SK-N-SH treated with all-trans-retinoic acid at 6 μM for 48 hours (cell line): ENCODE measurements at regions not wholly inside any gene's neighbourhood (a gene's known extent, or its start where the extent isn't known, plus 50 kb on each side); places are given as distances from the start of the nearest gene placed in this dataset.

Experiments used
- ATAC-seq: fragments of 200-7000 bp; cut with Tn5 transposase; 3 replicates; pipeline ENCODE4 v1.9.1; 2020; ENCODE audit warnings: mild to moderate bottlenecking, moderate library complexity
- ARNTL ChIP-seq: fragments of 450-650 bp; formaldehyde crosslinking; IDR thresholded peaks from 2 replicates; pipeline ENCODE4 v1.5.0; 2020; ENCODE audit warnings: low read depth, mild to moderate bottlenecking, moderate library complexity, borderline replicate concordance
- BACH2 ChIP-seq: fragments of 250-450 bp; sonication (Bioruptor Pico); IDR thresholded peaks from 2 replicates; pipeline ENCODE4 v1.9.0; 2021; ENCODE audit warnings: mild to moderate bottlenecking, borderline replicate concordance
- CREB5 ChIP-seq: fragments of 250-450 bp; sonication (Bioruptor Pico); IDR thresholded peaks from 2 replicates; pipeline ENCODE4 v1.5.1; 2020; ENCODE audit warnings: low read depth, mild to moderate bottlenecking, moderate library complexity
- CSDC2 ChIP-seq: fragments of 250-450 bp; sonication (Bioruptor Pico); IDR thresholded peaks from 2 replicates; pipeline ENCODE4 v1.5.0; 2020; ENCODE audit warnings: mild to moderate bottlenecking, moderate library complexity
- CSRNP3 ChIP-seq: fragments of 250-450 bp; sonication (Bioruptor Pico); IDR thresholded peaks from 2 replicates; pipeline ENCODE4 v1.5.1; 2021; ENCODE audit warnings: mild to moderate bottlenecking, moderate library complexity
- ESRRG ChIP-seq: fragments of 250-450 bp; sonication (Bioruptor Pico); IDR thresholded peaks from 2 replicates; pipeline ENCODE4 v1.6.1; 2021; ENCODE audit warnings: mild to moderate bottlenecking
- GLIS3 ChIP-seq: fragments of 250-450 bp; sonication (Bioruptor Pico); IDR thresholded peaks from 2 replicates; pipeline ENCODE4 v1.5.0; 2020; ENCODE audit warnings: mild to moderate bottlenecking, moderate library complexity
- ISL1 ChIP-seq: fragments of 250-450 bp; sonication (Bioruptor Pico); IDR thresholded peaks from 2 replicates; pipeline ENCODE4 v2.1.2; 2022; ENCODE audit warnings: mild to moderate bottlenecking, moderate library complexity
- OSR1 ChIP-seq: fragments of 250-450 bp; sonication (Bioruptor Pico); IDR thresholded peaks from 2 replicates; pipeline ENCODE4 v1.8.0; 2022; ENCODE audit warnings: moderate library complexity, mild to moderate bottlenecking, inconsistent platforms
- PATZ1 ChIP-seq: fragments of 250-450 bp; sonication (Bioruptor Pico); IDR thresholded peaks from 2 replicates; pipeline ENCODE4 v1.8.0; 2020; ENCODE audit warnings: mild to moderate bottlenecking, moderate library complexity, borderline replicate concordance
- POU6F1 ChIP-seq: fragments of 250-450 bp; sonication (Bioruptor Pico); IDR thresholded peaks from 2 replicates; pipeline ENCODE4 v1.8.0; 2021; ENCODE audit warnings: low read depth, mild to moderate bottlenecking, moderate library complexity, borderline replicate concordance
- RARB ChIP-seq: fragments of 250-450 bp; sonication (Bioruptor Pico); IDR thresholded peaks from 2 replicates; pipeline ENCODE4 v1.8.0; 2021; ENCODE audit warnings: mild to moderate bottlenecking, moderate library complexity
- SNAI2 ChIP-seq: fragments of 250-450 bp; sonication (Bioruptor Pico); IDR thresholded peaks from 2 replicates; pipeline ENCODE4 v1.5.0; 2020; ENCODE audit warnings: mild to moderate bottlenecking, moderate library complexity
- TCF4 ChIP-seq: fragments of 250-450 bp; sonication (Bioruptor Pico); IDR thresholded peaks from 2 replicates; pipeline ENCODE4 v1.8.0; 2021; ENCODE audit warnings: mild to moderate bottlenecking, moderate library complexity, borderline replicate concordance
- TOX ChIP-seq: fragments of 250-450 bp; sonication (Bioruptor Pico); IDR thresholded peaks from 2 replicates; pipeline ENCODE4 v1.8.0; 2021; ENCODE audit warnings: mild to moderate bottlenecking, moderate library complexity, borderline replicate concordance
- TSHZ2 ChIP-seq: fragments of 250-450 bp; sonication (Bioruptor Pico); IDR thresholded peaks from 2 replicates; pipeline ENCODE4 v1.5.0; 2020; ENCODE audit warnings: mild to moderate bottlenecking, moderate library complexity
- ZC3H10 ChIP-seq: fragments of 250-450 bp; sonication (Bioruptor Pico); IDR thresholded peaks from 2 replicates; pipeline ENCODE4 v1.5.1; 2021; ENCODE audit warnings: mild to moderate bottlenecking, moderate library complexity
- ZFP3 ChIP-seq: fragments of 250-450 bp; sonication (Bioruptor Pico); IDR thresholded peaks from 2 replicates; pipeline ENCODE4 v1.5.0; 2020; ENCODE audit warnings: mild to moderate bottlenecking, moderate library complexity
- ZFP30 ChIP-seq: fragments of 450-650 bp; formaldehyde crosslinking; IDR thresholded peaks from 2 replicates; pipeline ENCODE4 v1.5.0; 2022; ENCODE audit warnings: mild to moderate bottlenecking, moderate library complexity
- ZNF565 ChIP-seq: fragments of 450-650 bp; formaldehyde crosslinking; conservative IDR thresholded peaks from 2 replicates; pipeline ENCODE4 v1.5.0; 2020; ENCODE audit warnings: low read depth, mild to moderate bottlenecking, moderate library complexity
- ZNF70 ChIP-seq: fragments of 450-650 bp; formaldehyde crosslinking; IDR thresholded peaks from 2 replicates; pipeline ENCODE4 v1.5.0; 2020; ENCODE audit warnings: mild to moderate bottlenecking, moderate library complexity
- ZNF8 ChIP-seq: fragments of 450-650 bp; formaldehyde crosslinking; IDR thresholded peaks from 2 replicates; pipeline ENCODE4 v1.5.0; 2020; ENCODE audit warnings: mild to moderate bottlenecking, moderate library complexity

GRCh38 chr9:12170456-12170855, 522.7 kb upstream of the TYRP1 start:
- ATAC-seq: no peak
- TF ChIP-seq BACH2 (CRISPR knock-in tag) (no peak), ZFP3 (CRISPR knock-in tag) (no peak), RARB (no peak), GLIS3 (no peak), TCF4 (CRISPR knock-in tag) (no peak), TOX (no peak), ZNF70 (CRISPR knock-in tag) (no peak), OSR1 (CRISPR knock-in tag) (no peak), PATZ1 (CRISPR knock-in tag) (no peak), ZFP30 (CRISPR knock-in tag) (no peak), ESRRG (CRISPR knock-in tag) (no peak), ARNTL (no peak), ZNF8 (no peak), CSRNP3 (CRISPR knock-in tag) (no peak)

- TF ChIP-seq TCF4 (CRISPR knock-in tag): no peak
- no peak for TF ChIP-seq ZFP30 (CRISPR knock-in tag)
- no peak for TF ChIP-seq ISL1 (CRISPR knock-in tag)
- no peak for TF ChIP-seq ZC3H10 (CRISPR knock-in tag)
- no peak for TF ChIP-seq TSHZ2 (CRISPR knock-in tag)
- TF ChIP-seq POU6F1 (CRISPR knock-in tag): no peak
- no peak for TF ChIP-seq ARNTL
- TF ChIP-seq PATZ1 (CRISPR knock-in tag): no peak
- TF ChIP-seq ZNF565: no peak
- no peak for TF ChIP-seq ZFP3 (CRISPR knock-in tag)
- no peak for TF ChIP-seq CREB5 (CRISPR knock-in tag)
- no peak for TF ChIP-seq OSR1 (CRISPR knock-in tag)
- TF ChIP-seq CSRNP3 (CRISPR knock-in tag): no peak
- TF ChIP-seq CSDC2 (CRISPR knock-in tag): no peak
- no peak for TF ChIP-seq ESRRG (CRISPR knock-in tag)
- TF ChIP-seq GLIS3: no peak
- TF ChIP-seq SNAI2 (CRISPR knock-in tag): no peak
- no peak for TF ChIP-seq ZNF8
- TF ChIP-seq TOX: no peak
- ATAC-seq: no peak
Observed at GRCh38 chr9:12178634-12179033, 514.6 kb upstream of the TYRP1 start.
